HG02571 (cell line): ENCODE measurements at regions not wholly inside any gene's neighbourhood (a gene's known extent, or its start where the extent isn't known, plus 50 kb on each side); places are given as distances from the start of the nearest gene placed in this dataset.

Experiments
- ATAC-seq: cut with Tn5 transposase; IDR thresholded peaks from one replicate; pipeline ENCODE4 v1.9.1; 2021; ENCODE audit warnings: mild to moderate bottlenecking, moderate library complexity; ENCODE audit not compliant: unreplicated experiment

GRCh38 chr5:5617024-5617423, 194.5 kb downstream of the ICE1 start:
- no peak for ATAC-seq

- ATAC-seq: no peak
Measured at GRCh38 chr5:5616247-5616895, 193.9 kb downstream of the ICE1 start.

- ATAC-seq: no peak
Measured at GRCh38 chr5:5615569-5615968, 193.1 kb downstream of the ICE1 start.

GRCh38 chr5:5613261-5613990, 190.9 kb downstream of the ICE1 start:
- ATAC-seq: no peak

DNA sequence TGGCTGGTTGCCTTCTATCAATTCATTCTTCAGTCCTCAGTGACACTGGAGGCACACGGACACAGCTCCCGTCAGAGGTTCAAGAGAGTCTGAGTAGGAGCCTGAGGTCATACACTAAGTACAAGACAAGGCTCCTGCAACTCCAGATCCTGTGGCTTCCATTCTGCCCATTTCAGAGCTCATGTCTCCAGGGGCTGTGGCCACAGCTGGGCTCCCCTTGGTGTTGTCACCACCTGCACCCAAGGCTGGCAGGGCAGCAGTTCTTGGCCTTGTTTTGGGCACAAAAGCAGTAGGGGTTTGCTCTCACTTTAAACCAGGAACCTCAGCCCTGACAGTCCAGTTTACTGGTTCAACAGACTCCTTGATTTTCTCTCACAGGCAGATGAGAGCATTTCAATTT, 189.6 kb downstream of the ICE1 start:
- ATAC-seq: no peak

GRCh38 chr5:5609935-5610334, 187.5 kb downstream of the ICE1 start:
- no peak for ATAC-seq

DNA sequence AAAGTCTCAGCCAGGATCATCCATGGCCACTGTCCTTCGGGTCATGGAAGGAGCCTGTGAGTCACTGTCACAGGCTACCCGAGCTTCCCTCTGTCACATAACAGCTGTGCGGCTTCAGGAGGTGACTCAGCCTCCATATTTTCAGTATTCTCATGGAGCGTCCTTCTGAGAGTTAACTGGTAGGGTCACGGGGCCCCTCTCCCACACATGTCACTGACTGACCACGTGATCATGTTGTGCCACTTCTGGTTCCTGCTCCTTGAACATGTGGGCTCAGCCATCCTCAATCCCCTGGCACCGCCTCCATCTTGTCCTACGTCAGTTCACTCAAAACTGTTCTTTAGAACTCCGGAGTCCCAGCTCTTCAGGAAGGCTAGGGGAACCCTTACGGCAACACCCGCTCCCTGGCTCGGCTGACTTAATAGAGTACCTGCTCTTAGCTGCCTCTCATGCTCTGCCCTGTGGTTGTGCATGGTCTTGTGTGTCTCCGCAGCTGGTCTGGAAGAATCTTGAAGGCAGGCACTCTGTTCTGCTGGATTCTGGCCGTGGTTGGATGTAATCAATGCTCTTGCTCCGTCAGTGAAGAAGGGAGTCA, 182.8 kb downstream of the ICE1 start:
- no peak for ATAC-seq

GRCh38 chr5:5602554-5602953, 180.1 kb downstream of the ICE1 start:
- ATAC-seq: no peak

GRCh38 chr5:5598547-5599113, 176.2 kb downstream of the ICE1 start:
- ATAC-seq: no peak

GRCh38 chr5:5593391-5593790, 170.9 kb downstream of the ICE1 start:
- no peak for ATAC-seq

GRCh38 chr5:5592541-5592940, 170.1 kb downstream of the ICE1 start:
- no peak for ATAC-seq

- no peak for ATAC-seq
Measured at GRCh38 chr5:5591567-5591966, 169.1 kb downstream of the ICE1 start.

DNA sequence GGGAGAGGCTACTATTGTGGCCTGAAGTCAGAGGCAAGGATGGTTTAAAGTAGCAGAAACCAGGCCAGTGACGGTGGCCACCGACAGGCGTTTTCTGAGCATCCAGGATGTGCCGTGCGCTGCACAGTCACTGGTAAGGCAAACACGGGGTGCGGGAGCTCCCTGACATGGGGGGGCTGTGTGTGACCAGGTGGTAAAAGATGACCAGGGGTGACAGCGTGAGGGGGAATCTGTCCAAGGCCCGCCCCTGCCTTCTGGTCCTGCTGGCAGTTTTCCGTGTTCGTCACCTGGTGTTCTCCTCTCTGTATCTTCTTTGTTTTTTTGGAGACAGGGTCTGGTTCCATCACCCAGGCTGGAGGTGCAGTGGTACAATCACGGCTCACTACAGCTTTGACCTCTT, 167.4 kb downstream of the ICE1 start:
- ATAC-seq: no peak

- no peak for ATAC-seq
Measured at GRCh38 chr5:5588887-5589826, 166.7 kb downstream of the ICE1 start.

DNA sequence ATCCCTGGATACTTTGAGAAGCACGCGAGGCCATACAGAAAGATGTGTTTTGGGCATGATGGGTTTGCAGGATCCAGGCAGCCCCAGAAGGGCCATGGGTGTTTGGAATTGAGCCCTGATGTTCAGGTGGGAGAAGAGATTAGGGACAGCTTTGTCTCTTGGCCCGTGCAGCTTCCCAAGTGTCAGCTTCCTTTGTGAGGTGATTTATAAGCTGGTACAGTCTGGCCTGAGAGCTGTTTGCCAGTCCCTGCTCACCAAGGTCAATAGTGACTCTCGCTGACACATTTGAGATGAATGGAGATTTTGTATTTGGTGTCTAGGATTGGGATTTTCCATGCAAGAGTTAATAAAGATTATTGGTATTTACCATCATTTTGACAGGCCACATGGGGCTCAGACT, 165.9 kb downstream of the ICE1 start:
- no peak for ATAC-seq

DNA sequence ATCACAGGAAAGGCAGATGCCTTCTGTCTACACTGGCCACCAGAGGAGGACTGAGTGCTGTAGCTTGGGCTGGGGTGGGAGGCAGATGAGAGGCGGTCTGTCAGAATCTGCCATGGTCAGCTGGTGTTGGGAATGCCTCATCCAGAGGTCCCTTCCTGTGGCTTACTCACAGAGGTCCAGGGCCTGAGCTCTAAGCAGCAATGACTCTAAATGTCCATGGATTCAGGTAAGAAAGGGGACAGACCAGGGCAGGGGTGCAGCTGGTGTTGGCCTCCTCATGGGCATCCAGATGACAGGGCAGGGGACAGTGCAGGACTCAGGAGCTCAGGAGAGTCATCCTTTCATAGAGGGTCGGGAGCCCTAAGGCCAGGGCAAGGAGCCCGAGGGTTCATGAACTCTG, 165.0 kb downstream of the ICE1 start:
- ATAC-seq: no peak

DNA sequence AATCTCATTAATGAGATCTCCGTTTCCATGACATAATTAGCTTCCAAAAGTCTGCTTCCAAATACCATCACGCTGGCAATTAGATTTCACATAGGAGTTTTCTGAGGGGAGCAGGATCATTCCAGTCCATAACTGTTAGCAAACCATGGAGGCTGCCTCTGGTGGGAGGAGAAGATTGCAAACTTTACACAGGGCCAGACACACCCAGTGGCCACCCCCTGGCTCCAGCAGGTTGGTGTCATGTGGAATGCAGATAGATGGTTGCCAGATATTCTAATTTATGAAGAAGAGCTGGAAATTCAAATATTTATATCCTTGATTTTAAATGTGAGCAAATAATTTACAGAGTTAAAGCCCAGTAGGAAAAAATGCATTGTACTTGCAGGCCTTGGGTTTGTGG, 164.2 kb downstream of the ICE1 start:
- ATAC-seq: no peak

GRCh38 chr5:5585751-5586341, 163.4 kb downstream of the ICE1 start:
- ATAC-seq: no peak

GRCh38 chr5:5584751-5585150, 162.3 kb downstream of the ICE1 start:
- no peak for ATAC-seq

- no peak for ATAC-seq
Measured at GRCh38 chr5:5584236-5584745, 161.8 kb downstream of the ICE1 start.
